ENCODE measurements at regions not wholly inside any gene's neighbourhood (a gene's known extent, or its start where the extent isn't known, plus 50 kb on each side); places are given as distances from the start of the nearest gene placed in this dataset.
A peak's percentile ranks its signal among the peaks of the same experiment; 100 is the strongest.

GRCh38 chr9:93372391-93372790 is 79.1 kb upstream of the FAM120A start:
- TF ChIP-seq ZFX (IDR thresholded peaks at IDR 0.05; ENCODE audit: borderline replicate concordance) (no peak), CTCF (IDR thresholded peaks at IDR 0.05) (no peak)
- no peak overlapping the region for H3K27ac ChIP-seq

- H3K27ac ChIP-seq, result no peak overlapping the region
- TF ChIP-seq CTCF (IDR thresholded peaks at IDR 0.05) (no peak), ZFX (IDR thresholded peaks at IDR 0.05; ENCODE audit: borderline replicate concordance) (no peak)
These were observed 75.1 kb upstream of the FAM120A start for GRCh38 chr9:93376411-93376810.

GRCh38 chr9:93378276-93378675 is 73.2 kb upstream of the FAM120A start:
- H3K27ac ChIP-seq, result no peak overlapping the region
- no peak for TF ChIP-seq ZFX (IDR thresholded peaks at IDR 0.05; ENCODE audit: borderline replicate concordance)
- TF ChIP-seq CTCF (IDR thresholded peaks at IDR 0.05), result no peak

- no peak for TF ChIP-seq CTCF (IDR thresholded peaks at IDR 0.05)
- TF ChIP-seq ZFX (IDR thresholded peaks at IDR 0.05; ENCODE audit: borderline replicate concordance), result no peak
- H3K27ac ChIP-seq, result no peak overlapping the region
These were observed 72.4 kb upstream of the FAM120A start for GRCh38 chr9:93379051-93379450.

- H3K27ac ChIP-seq, result no peak overlapping the region
- TF ChIP-seq ZFX (IDR thresholded peaks at IDR 0.05; ENCODE audit: borderline replicate concordance) (no peak), CTCF (IDR thresholded peaks at IDR 0.05) (no peak)
These were observed 71.0 kb upstream of the FAM120A start for GRCh38 chr9:93380410-93381060.

GRCh38 chr9:93387791-93388190 is 63.7 kb upstream of the FAM120A start:
- peak overlapping the region; percentile 43 for H3K27ac ChIP-seq
- no peak for TF ChIP-seq CTCF (IDR thresholded peaks at IDR 0.05)
- no peak for TF ChIP-seq ZFX (IDR thresholded peaks at IDR 0.05; ENCODE audit: borderline replicate concordance)

GRCh38 chr9:93390953-93391515 is 60.5 kb upstream of the FAM120A start:
- TF ChIP-seq CTCF (IDR thresholded peaks at IDR 0.05) (no peak), ZFX (IDR thresholded peaks at IDR 0.05; ENCODE audit: borderline replicate concordance) (no peak)
- H3K27ac ChIP-seq, result no peak overlapping the region

All from 22Rv1 (cell line).